Heart left ventricle (tissue), 13 donors: ENCODE measurements at regions not wholly inside any gene's neighbourhood (a gene's known extent, or its start where the extent isn't known, plus 50 kb on each side); places are given as distances from the start of the nearest gene placed in this dataset.

Source experiments
- CTCF ChIP-seq, 12 donors: fragments of 200-600 bp; sonication (generic) in 4 of 12; IDR thresholded peaks; one replicate each; pipeline versions ENCODE4 v1.5.0 to v1.8.0; 2018 to 2022; ENCODE audit warnings: antibody characterized with exemption in 12 of 12, mild to moderate bottlenecking in 5 of 12
- POLR2A ChIP-seq, 2 donors: fragments of 450-650 bp; IDR thresholded peaks; one replicate each; pipeline ENCODE4 v1.6.1; 2017; ENCODE audit warnings: antibody characterized with exemption in 2 of 2, mild to moderate bottlenecking in 2 of 2, moderate library complexity in 2 of 2
- donor health status: ischemic (EF 13 %, LVEDD 7.1; RV severe dilation, severe dysfunction).
- donor health status: DM: no; HTN: yes; CAD: no.
- donor health status: DM: no; HTN: no; CAD: no.
- donor health status: ischemic (EF 25% LVEDD 6.9; RV normal size, moderate dysfunction).
- donor health status: ischemic (EF 25% LVEDD 5.7; RV mildly dilated, moderate dysfunction).
- donor health status: ischemic (EF 35%, LVEDD 5.7; RV mildly dilated, moderate dysfunction).
- donor health status: nonischemic (EF 11% LVEDD 7.7; RV severe dilation, severe dysfunction).
- donor health status: DM: yes; HTN: yes; CAD: no.
- donor health status: PGD.
- donor health status: ischemic (EF 29% LVEDD 5.4; RV normal size, mild dysfunction).
- donor health status: nonischemic (EF 23%, LVEDD 6.1; RV moderate dilation, normal function).

DNA sequence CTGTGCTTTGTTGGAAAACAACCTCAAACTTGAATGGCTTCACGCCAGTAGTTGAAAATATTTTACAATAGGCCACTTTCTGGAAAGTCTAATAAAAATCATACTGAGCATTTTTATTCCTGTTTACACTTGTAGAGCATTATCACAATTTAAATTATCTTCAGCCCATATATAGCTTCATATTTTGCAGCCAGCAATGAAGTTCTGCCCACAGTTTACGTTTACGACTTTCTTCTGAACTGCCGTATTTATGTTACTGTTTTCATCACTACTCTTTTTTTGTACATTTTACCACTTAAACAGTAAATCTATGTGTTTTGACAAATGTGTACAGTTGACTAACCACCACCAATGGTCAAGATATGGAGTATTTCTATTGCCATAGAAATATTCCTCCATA is 86.2 kb downstream of the COPS8 start:
- TF ChIP-seq CTCF (IDR thresholded peaks at IDR 0.05) = no peak
- no peak for TF ChIP-seq POLR2A (IDR thresholded peaks at IDR 0.05)
